HFFc6 (cell line): ENCODE measurements at regions not wholly inside any gene's neighbourhood (a gene's known extent, or its start where the extent isn't known, plus 50 kb on each side); places are given as distances from the start of the nearest gene placed in this dataset.
"Not testable (repeated sequence)": the region's sequence is repeated elsewhere in the genome, so short reads cannot be mapped to it uniquely, and the experiment has no call there.

ENCODE experiments used
- DNase-seq: peaks from one replicate; pipeline ENCODE4 v3.0.0-alpha.2; 2018
- H3K27ac Mint-ChIP-seq: 2 replicates; pipeline ENCODE4 v1.8.0; 2020; ENCODE audit warnings: mild to moderate bottlenecking, mixed read lengths
- H3K27me3 Mint-ChIP-seq: 2 replicates; pipeline ENCODE4 v1.8.0; 2021; ENCODE audit warnings: mild to moderate bottlenecking, moderate library complexity, mixed read lengths; ENCODE audit not compliant: insufficient read depth
- H3K36me3 Mint-ChIP-seq: 2 replicates; pipeline ENCODE4 v1.8.0; 2021; ENCODE audit warnings: low read depth, mixed read lengths
- H3K4me1 Mint-ChIP-seq: 2 replicates; pipeline ENCODE4 v1.8.0; 2020; ENCODE audit warnings: low read depth, mixed read lengths
- H3K4me3 Mint-ChIP-seq: 2 replicates; pipeline ENCODE4 v1.8.0; 2020; ENCODE audit warnings: mild to moderate bottlenecking, moderate library complexity, mixed read lengths
- H3K9me3 Mint-ChIP-seq: 2 replicates; pipeline ENCODE4 v1.8.0; 2020; ENCODE audit warnings: mild to moderate bottlenecking, mixed read lengths
- CTCF ChIP-seq: fragments of 200-600 bp; sonication (generic); IDR thresholded peaks from 2 replicates; pipeline ENCODE4 v1.5.0; 2021; ENCODE audit warnings: antibody characterized with exemption, mild to moderate bottlenecking

- no peak for TF ChIP-seq CTCF
- no peaks in the 10 kb centered on the region for H3K9me3 Mint-ChIP-seq
- peak overlapping the region; percentile 86 for H3K27ac Mint-ChIP-seq
- peaks cover 42% of the 10 kb centered on the region for H3K4me1 Mint-ChIP-seq
- peak overlapping the region; percentile 73 for H3K4me3 Mint-ChIP-seq
- no peaks in the 10 kb centered on the region for H3K36me3 Mint-ChIP-seq
- peak; percentile 78 for DNase-seq
- H3K27me3 Mint-ChIP-seq: 0 out of 2 replicates have a peak, but pooled peaks cover 2% of the 10 kb centered on the region
Observed at GRCh38 chr4:141329174-141329569, 108.5 kb downstream of the ZNF330 start.

GRCh38 chr4:141330616-141331015 lies 109.9 kb downstream of the ZNF330 start:
- no peak for TF ChIP-seq CTCF
- peaks cover 45% of the 10 kb centered on the region for H3K4me1 Mint-ChIP-seq
- H3K4me3 Mint-ChIP-seq: no peak overlapping the region
- no peaks in the 10 kb centered on the region for H3K36me3 Mint-ChIP-seq
- no peak overlapping the region for H3K27ac Mint-ChIP-seq
- no peaks in the 10 kb centered on the region for H3K9me3 Mint-ChIP-seq
- H3K27me3 Mint-ChIP-seq: no peaks in the 10 kb centered on the region
- DNase-seq: no peak

GRCh38 chr4:141331534-141332358 lies 111.1 kb downstream of the ZNF330 start:
- Mint-ChIP-seq H3K27me3 (no peaks in the 10 kb centered on the region), H3K36me3 (no peaks in the 10 kb centered on the region), H3K27ac (no peak overlapping the region), H3K9me3 (no peaks in the 10 kb centered on the region), H3K4me1 (peaks cover 45% of the 10 kb centered on the region), H3K4me3 (no peak overlapping the region)
- no peak for TF ChIP-seq CTCF
- DNase-seq: no peak

- Mint-ChIP-seq H3K4me1 (peaks cover 45% of the 10 kb centered on the region), H3K4me3 (peak overlapping the region; percentile 63; the same call in 1 of the 2 replicates), H3K27ac (peak overlapping the region; percentile 61)
- not testable (repeated sequence) for H3K36me3 Mint-ChIP-seq, H3K9me3 Mint-ChIP-seq, DNase-seq, H3K27me3 Mint-ChIP-seq
Observed at GRCh38 chr4:141332359-141333181, 111.9 kb downstream of the ZNF330 start.

GRCh38 chr4:141333456-141334230 lies 112.9 kb downstream of the ZNF330 start:
- Mint-ChIP-seq H3K4me1 (peaks cover 41% of the 10 kb centered on the region), H3K4me3 (peak overlapping the region; percentile 64), H3K27ac (peak overlapping the region; percentile 46)
- H3K27me3 Mint-ChIP-seq, H3K36me3 Mint-ChIP-seq, H3K9me3 Mint-ChIP-seq: not testable (repeated sequence)
- DNase-seq: peak; percentile 48

- H3K4me3 Mint-ChIP-seq: no peak overlapping the region
- no peaks in the 10 kb centered on the region for H3K9me3 Mint-ChIP-seq
- no peaks in the 10 kb centered on the region; the same call in 1 of the 2 replicates for H3K27me3 Mint-ChIP-seq
- DNase-seq: no peak
- no peak overlapping the region; the same call in 1 of the 2 replicates for H3K27ac Mint-ChIP-seq
- peaks cover 38% of the 10 kb centered on the region for H3K4me1 Mint-ChIP-seq
- H3K36me3 Mint-ChIP-seq: no peaks in the 10 kb centered on the region
- no peak for TF ChIP-seq CTCF
Observed at GRCh38 chr4:141335166-141335565, 114.5 kb downstream of the ZNF330 start.
